DLD1 (cell line): ENCODE measurements at regions not wholly inside any gene's neighbourhood (a gene's known extent, or its start where the extent isn't known, plus 50 kb on each side); places are given as distances from the start of the nearest gene placed in this dataset.
"Not testable (repeated sequence)": the region's sequence is repeated elsewhere in the genome, so short reads cannot be mapped to it uniquely, and the experiment has no call there.

Source experiments
- in situ Hi-C: cut with HindIII; loops from 2 replicates; pipeline ENCODE4 v1.10.0; 2017; ENCODE audit warnings: low sequenced_read_pairs

DNA sequence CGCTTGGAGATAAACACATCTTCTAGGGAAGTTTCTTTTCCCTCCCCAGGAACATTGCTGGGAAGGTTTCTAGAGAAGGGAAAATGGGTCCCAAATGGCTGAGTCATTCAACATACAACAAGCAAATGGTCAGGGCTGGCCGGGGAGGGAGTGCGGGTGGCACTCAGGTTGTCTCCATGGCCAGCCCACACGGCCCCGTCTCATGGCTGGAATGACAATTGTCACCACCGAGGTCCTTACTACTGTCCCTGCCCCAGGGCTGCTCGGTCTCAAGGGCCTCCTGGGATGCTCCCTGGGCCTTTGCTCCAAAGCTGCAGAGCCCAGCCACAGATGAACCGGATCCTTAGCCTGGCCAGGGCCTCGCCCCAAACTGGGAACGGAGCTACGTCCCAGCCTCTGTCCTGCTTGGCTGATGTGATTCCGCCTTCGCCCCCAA lies 121.9 kb downstream of the FGF18 start:
- in situ Hi-C loops, result no loop called here

GRCh38 chr5:171542525-171543140 lies 123.2 kb downstream of the FGF18 start:
- in situ Hi-C loops, result no loop called here

DNA sequence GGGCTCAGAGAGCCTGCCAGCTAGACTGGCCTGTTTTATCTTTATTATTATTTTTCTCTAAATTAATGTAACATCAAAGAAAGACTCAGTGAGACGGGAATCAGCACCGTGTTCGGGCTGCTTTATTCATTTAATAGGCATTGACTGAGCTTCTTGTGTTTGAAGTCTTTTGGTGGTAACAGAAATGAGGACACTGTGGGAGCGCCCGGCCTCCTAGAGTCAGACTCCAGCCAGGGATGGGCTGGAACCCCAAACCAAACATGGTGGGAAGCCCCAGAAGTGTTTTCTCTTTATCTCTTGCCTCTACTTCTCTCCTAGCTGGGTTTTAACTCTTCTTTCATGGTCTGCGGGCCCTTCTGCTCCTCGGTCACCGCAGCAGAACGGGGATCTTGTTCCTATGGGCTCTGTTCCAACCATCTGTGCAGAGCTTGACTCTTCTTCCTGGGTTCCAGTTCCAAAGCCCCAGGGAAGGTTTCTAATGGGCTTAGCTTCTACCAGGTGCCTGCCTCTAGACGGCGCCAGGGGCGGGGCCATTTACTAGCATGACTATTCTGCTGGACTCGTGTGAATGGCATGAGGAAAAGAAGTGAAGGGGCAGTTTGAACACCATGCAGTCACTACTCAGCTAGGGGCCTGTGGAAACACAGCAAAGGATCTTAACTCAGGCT lies 123.8 kb downstream of the FGF18 start:
- in situ Hi-C loops, result no loop called here

GRCh38 chr5:171544913-171545765 lies 125.7 kb downstream of the FGF18 start:
- in situ Hi-C loops, result no loop called here

- in situ Hi-C loops, result no loop called here
These were observed 129.8 kb downstream of the FGF18 start for GRCh38 chr5:171549274-171549673.

DNA sequence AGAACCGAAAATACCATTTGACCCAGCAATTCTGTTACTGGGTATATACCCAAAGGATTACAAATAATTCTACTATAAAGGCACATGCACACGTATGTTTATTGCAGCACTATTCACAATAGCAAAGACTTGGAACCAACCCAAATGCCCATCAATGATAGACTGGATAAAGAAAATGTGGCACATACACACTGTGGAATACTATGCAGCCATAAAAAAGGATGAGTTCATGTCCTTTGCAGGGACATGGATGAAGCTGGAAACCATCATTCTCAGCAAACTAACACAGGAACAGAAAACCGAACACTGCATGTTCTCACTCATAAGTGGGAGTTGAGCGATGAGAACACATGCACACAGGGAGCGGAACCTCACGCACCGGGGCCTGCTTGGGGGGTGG lies 134.4 kb downstream of the FGF18 start:
- in situ Hi-C loops, result not testable (repeated sequence)

- in situ Hi-C loops, result no loop called here
These were observed 135.7 kb downstream of the FGF18 start for GRCh38 chr5:171555160-171555559.

GRCh38 chr5:171562822-171563221 lies 143.4 kb downstream of the FGF18 start:
- in situ Hi-C loops, result no loop called here

- in situ Hi-C loops, result no loop called here
These were observed 148.9 kb downstream of the FGF18 start for GRCh38 chr5:171568389-171568788.

- in situ Hi-C loops, result no loop called here
These were observed 149.7 kb downstream of the FGF18 start for GRCh38 chr5:171569065-171569712.

- in situ Hi-C loops, result no loop called here
These were observed 150.9 kb downstream of the FGF18 start for GRCh38 chr5:171570244-171570825.

GRCh38 chr5:171571663-171572062 lies 152.2 kb downstream of the FGF18 start:
- in situ Hi-C loops, result no loop called here

DNA sequence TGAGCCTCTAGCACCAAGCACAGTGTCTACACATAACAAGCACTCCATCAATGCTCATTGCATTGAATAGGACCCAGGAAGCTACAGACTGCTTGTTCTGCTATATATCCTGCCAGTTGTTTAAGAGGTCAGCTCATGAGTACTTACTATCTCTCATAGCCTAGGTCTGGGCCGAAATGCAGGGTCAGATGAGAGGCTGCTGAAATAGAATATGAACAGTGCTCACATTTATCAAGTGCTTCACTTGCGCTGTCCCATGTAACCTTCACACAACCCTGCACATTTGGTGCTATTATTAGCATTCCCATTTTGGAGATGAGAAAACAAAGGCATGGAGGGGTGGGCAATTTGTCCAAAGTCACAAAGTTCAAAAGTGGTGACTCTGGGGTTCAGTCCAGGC lies 153.6 kb downstream of the FGF18 start:
- in situ Hi-C loops, result no loop called here

- in situ Hi-C loops, result no loop called here
These were observed 154.2 kb downstream of the FGF18 start for GRCh38 chr5:171573451-171574225.

- in situ Hi-C loops, result no loop called here
These were observed 154.9 kb downstream of the FGF18 start for GRCh38 chr5:171574376-171574775.

DNA sequence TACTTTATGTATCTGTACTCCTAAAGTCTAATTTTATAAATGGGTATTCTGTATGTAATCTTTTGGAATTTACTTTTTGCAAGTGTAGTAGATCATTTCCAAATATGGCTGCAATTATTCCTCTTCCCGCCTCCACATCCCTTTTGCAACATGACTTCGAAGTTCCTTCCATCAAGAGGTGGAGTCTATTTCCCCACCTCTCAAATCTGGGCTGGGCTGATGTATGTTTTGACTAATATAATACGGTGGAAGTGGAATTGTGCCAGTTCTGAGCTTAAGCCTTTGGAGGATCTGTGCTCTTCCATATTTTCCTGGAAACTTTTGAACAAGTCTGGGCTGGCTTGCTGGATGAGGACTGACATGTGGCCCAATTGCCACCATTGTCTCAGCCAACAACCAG lies 155.9 kb downstream of the FGF18 start:
- in situ Hi-C loops, result no loop called here

DNA sequence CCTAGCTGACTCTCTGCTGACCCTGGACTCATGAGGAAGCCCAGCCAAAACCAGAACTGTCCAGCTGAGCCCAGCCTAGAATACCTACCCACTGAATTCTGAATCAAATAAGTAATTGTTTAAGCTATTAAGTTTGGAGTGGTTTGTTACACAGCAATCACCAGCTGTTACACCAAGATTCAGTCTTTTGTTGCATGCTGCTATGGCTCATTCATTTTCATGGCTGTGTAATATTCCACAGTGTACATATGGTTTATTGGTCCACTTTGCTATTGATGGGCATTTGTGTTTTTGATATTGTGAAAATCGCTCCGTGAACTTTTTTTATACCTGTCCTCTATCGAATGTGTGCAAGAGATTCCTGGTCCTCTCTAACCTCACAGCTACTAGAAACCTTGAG lies 156.4 kb downstream of the FGF18 start:
- in situ Hi-C loops, result no loop called here

DNA sequence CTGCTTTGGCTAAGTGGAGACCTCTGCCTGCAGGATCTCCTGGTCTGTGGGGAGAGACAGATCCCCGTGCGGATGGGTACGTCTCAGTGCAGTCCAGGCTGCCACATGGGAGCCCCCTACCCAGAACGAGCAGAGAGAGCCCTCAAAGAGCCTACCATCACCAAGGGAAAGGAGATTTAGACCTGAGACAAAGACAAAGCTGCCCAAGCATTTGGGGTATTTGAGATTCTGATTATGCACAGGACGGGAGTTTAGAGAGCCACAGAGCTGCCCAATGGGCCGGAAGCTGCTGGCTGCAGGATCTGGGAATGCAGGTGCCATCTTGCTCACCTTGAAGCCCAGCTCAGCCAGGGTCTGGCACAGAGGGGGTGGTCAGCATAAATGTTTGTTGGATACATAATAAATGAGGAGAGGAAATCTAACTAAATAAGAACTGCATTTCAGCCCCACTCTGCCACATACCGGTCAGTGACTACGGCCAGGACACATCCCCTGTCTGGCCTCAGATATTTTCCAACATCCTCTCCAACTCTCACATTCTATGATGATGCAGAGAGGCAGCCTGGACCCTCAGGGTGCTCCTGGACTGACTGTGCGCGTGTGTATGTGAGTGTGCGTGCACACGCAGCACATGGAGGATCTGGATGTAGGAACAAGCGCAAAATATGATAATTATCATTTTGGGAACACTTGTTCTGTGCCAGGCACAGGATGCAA lies 157.8 kb downstream of the FGF18 start:
- in situ Hi-C loops, result no loop called here

- in situ Hi-C loops, result no loop called here
These were observed 158.8 kb downstream of the FGF18 start for GRCh38 chr5:171578049-171578828.
